ENCODE measurements at regions not wholly inside any gene's neighbourhood (a gene's known extent, or its start where the extent isn't known, plus 50 kb on each side); places are given as distances from the start of the nearest gene placed in this dataset.

DNA sequence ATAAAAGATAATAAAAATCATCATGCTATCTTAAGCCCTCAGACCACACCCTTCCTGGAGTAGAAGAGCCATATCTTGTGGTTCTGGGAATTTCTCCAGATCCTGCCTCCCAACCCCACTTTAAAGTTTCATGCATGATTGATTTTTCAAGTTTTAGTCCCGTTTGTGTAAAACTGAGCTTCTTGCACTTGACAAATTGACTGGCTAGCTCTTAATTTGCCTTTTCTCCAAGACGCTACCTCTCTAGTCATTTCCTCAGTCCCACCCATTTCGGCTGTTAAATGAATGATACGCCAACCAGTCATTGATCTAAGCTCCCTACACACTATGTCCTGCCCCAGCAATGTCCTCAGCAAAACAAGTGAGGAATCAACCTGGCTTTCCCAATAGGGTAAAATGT, 71.8 kb upstream of the TEAD1 start:
- no peak for TF ChIP-seq EZH2 (IDR thresholded peaks at IDR 0.05; ENCODE audit: borderline replicate concordance)
- TF ChIP-seq, protein P1, sequence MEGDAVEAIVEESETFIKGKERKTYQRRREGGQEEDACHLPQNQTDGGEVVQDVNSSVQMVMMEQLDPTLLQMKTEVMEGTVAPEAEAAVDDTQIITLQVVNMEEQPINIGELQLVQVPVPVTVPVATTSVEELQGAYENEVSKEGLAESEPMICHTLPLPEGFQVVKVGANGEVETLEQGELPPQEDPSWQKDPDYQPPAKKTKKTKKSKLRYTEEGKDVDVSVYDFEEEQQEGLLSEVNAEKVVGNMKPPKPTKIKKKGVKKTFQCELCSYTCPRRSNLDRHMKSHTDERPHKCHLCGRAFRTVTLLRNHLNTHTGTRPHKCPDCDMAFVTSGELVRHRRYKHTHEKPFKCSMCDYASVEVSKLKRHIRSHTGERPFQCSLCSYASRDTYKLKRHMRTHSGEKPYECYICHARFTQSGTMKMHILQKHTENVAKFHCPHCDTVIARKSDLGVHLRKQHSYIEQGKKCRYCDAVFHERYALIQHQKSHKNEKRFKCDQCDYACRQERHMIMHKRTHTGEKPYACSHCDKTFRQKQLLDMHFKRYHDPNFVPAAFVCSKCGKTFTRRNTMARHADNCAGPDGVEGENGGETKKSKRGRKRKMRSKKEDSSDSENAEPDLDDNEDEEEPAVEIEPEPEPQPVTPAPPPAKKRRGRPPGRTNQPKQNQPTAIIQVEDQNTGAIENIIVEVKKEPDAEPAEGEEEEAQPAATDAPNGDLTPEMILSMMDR (IDR thresholded peaks at IDR 0.05; ENCODE audit: poor library complexity) = no peak
